Psoas muscle (tissue), 7 donors: ENCODE measurements at regions not wholly inside any gene's neighbourhood (a gene's known extent, or its start where the extent isn't known, plus 50 kb on each side); places are given as distances from the start of the nearest gene placed in this dataset.
"Not testable (repeated sequence)": the region's sequence is repeated elsewhere in the genome, so short reads cannot be mapped to it uniquely, and the experiment has no call there.

ENCODE experiments used
- ATAC-seq, 4 donors: fragments of 200-7000 bp; cut with Tn5 transposase; one replicate each; pipeline ENCODE4 v1.9.1; 2020; ENCODE audit warnings: moderate library complexity in 3 of 4, mild to moderate bottlenecking in 2 of 4
- DNase-seq, 2 donors: peaks; one replicate each; pipeline ENCODE4 v3.0.0-alpha.2; 2020
- H3K27ac ChIP-seq: fragments of 200-600 bp; one replicate; pipeline ENCODE4 v1.8.0; 2022
- H3K27me3 ChIP-seq, 3 donors: fragments of 200-600 bp in 1 of 3; one replicate each; pipeline versions ENCODE4 v1.6.1 to v1.8.0; 2013 to 2022; ENCODE audit warnings: low read length in 2 of 3, mild to moderate bottlenecking in 2 of 3, moderate library complexity in 1 of 3; ENCODE audit not compliant: insufficient read depth in 3 of 3
- H3K36me3 ChIP-seq, 2 donors: fragments of 200-600 bp in 1 of 2; one replicate each; pipeline versions ENCODE4 v1.6.1 to v1.8.0; 2013 to 2022; ENCODE audit warnings: low read depth in 1 of 2, mild to moderate bottlenecking in 1 of 2, moderate library complexity in 1 of 2; ENCODE audit not compliant: insufficient read depth in 1 of 2
- H3K4me1 ChIP-seq: fragments of 200-600 bp; one replicate; pipeline ENCODE4 v1.8.0; 2022
- H3K4me3 ChIP-seq: fragments of 200-600 bp; one replicate; pipeline ENCODE4 v1.8.0; 2022; ENCODE audit warnings: mild to moderate bottlenecking
- H3K9me3 ChIP-seq: fragments of 200-600 bp; one replicate; pipeline ENCODE4 v1.8.0; 2022
- WGBS, 3 donors: extraction: QIAGEN DNeasy Blood & Tissue Kit; methylation state at CpG; one replicate each; pipeline versions ENCODE4 v1.1.6 to v1.1.7; 2013; 5-methylcytosine and 5-hydroxymethylcytosine counted together
- intact Hi-C, 2 donors: fragments of 100-400 bp; cut with DNase I; formaldehyde crosslinking; loops; one replicate each; pipeline versions ENCODE4 v1.11.0 to v1.14.2; 2022
- TF ChIP-seq, protein P1 (sequence below): fragments of 200-600 bp; IDR thresholded peaks from one replicate; pipeline ENCODE4 v1.8.0; 2022; ENCODE audit warnings: antibody characterized with exemption
- donor health status: healthy with polysubstance abuse.
- donor health status: DM: no; HTN: no; CAD: no; lungs with moderate emphysema.
- donor health status: Bipolar disorder and iron deficiency.
- donor health status: healthy.
- donor health status: DM: yes; HTN: yes; CAD: no.
- donor health status: DM: no; HTN: no; CAD: no.
- donor health status: DM: yes; HTN: yes; CAD: no.

DNA sequence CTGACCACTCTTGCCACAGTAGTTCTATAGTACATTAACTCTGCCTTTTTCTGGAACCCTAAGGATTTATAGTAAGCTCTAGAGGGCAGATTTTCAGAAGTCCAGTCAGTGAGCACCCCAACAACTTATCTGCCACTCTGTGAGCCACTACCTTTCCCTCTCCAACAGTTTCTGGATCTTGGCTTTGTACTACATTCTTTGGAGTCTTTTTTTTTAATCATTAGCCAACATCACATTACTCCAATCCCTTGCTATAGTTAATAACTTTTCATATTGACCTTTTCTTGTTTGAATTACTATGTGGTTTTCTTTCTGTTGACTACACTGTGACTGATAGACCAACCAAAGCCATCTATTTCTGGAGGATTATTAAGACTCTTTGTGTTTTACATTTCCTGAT, 1596.7 kb upstream of the PRMT6 start:
- ATAC-seq: no peak
- H3K4me1 ChIP-seq: no peaks in the 10 kb centered on the region
- intact Hi-C loops: no loop called here
- no peaks in the 10 kb centered on the region for H3K27me3 ChIP-seq
- H3K4me3 ChIP-seq: no peak overlapping the region
- DNase-seq: no peak
- H3K27ac ChIP-seq: no peak overlapping the region
- no peaks in the 10 kb centered on the region for H3K36me3 ChIP-seq
- TF ChIP-seq, protein P1, sequence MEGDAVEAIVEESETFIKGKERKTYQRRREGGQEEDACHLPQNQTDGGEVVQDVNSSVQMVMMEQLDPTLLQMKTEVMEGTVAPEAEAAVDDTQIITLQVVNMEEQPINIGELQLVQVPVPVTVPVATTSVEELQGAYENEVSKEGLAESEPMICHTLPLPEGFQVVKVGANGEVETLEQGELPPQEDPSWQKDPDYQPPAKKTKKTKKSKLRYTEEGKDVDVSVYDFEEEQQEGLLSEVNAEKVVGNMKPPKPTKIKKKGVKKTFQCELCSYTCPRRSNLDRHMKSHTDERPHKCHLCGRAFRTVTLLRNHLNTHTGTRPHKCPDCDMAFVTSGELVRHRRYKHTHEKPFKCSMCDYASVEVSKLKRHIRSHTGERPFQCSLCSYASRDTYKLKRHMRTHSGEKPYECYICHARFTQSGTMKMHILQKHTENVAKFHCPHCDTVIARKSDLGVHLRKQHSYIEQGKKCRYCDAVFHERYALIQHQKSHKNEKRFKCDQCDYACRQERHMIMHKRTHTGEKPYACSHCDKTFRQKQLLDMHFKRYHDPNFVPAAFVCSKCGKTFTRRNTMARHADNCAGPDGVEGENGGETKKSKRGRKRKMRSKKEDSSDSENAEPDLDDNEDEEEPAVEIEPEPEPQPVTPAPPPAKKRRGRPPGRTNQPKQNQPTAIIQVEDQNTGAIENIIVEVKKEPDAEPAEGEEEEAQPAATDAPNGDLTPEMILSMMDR: no peak
- no peaks in the 10 kb centered on the region for H3K9me3 ChIP-seq

DNA sequence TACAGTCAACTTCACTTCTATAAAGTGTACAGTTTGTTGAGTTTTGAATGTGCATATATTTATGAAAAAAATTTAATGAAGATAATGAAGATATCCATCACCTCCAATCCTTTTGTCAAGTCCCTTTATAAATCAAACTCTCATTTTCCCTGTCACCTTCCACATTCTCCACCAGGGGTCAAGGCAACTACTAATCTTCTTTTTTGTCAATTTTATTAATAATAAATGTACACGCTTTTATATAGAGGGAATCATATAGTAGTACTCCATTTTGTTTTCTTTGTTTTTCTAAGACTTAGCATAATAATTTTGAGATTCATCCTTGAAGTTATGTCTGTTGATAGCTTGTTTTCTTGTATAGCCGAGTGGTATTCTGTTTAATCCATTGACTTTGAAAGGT, 1594.2 kb upstream of the PRMT6 start:
- intact Hi-C loops: no loop called here
- WGBS, 3 donors: 81 to 84% (median 82%) methylated on average over 2 of the region's 2 CpGs
- no peak for ATAC-seq

DNA sequence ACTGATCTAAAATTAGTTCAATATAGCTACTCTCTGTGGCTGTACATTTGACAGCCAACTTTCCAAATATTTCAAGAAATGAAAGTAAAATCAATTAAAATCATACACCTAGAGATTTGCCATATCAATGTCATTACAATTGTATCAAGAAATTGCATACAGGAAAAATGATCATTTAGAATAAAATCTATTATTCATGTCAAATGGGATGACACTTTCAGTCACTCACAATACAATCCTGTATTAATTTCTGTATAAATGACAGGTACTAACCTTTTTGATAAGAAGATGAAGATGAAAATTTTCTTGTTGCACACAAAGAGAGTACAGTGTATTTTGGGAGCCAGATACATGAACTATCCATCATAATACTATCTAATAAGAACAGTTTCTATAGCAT, 1588.9 kb upstream of the PRMT6 start:
- DNase-seq: no peak
- Histone ChIP-seq H3K27ac (no peak overlapping the region), H3K4me3 (no peak overlapping the region), H3K27me3 (no peaks in the 10 kb centered on the region), H3K9me3 (no peaks in the 10 kb centered on the region), H3K4me1 (no peaks in the 10 kb centered on the region), H3K36me3 (no peaks in the 10 kb centered on the region)
- intact Hi-C loops: no loop called here
- TF ChIP-seq, protein P1: no peak
- ATAC-seq: no peak

More for the DNA sequence above, 1594.2 kb upstream of the PRMT6 start:
- H3K4me3 ChIP-seq: no peak overlapping the region
- no peaks in the 10 kb centered on the region for H3K36me3 ChIP-seq
- no peaks in the 10 kb centered on the region for H3K27me3 ChIP-seq
- DNase-seq: no peak
- no peak overlapping the region for H3K27ac ChIP-seq
- H3K9me3 ChIP-seq: no peaks in the 10 kb centered on the region
- H3K4me1 ChIP-seq: no peaks in the 10 kb centered on the region
- TF ChIP-seq, protein P1: no peak

DNA sequence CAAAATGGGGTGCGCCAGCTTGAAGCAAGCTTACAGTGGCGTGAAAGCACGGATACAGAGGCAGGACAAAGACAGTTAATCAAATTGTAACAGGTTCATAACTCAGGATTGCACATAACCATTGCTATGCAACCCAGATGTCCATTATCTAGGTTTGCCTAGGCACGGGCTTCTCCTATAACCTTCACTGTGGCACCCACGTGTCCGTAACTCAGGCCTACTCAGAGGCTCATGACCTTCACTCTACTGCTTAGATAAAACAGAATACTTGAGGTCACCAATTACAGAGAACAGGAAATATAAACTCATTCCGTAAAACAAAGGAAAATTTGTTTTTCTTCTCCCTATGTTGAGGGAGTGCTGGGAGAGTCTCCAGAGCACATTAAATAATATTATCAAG, 1585.9 kb upstream of the PRMT6 start:
- H3K36me3 ChIP-seq, H3K4me3 ChIP-seq, H3K9me3 ChIP-seq, ATAC-seq, H3K4me1 ChIP-seq, H3K27ac ChIP-seq, H3K27me3 ChIP-seq, DNase-seq, intact Hi-C loops: not testable (repeated sequence)
- 71 to 80% (median 78%) methylated on average over 7 of the region's 7 CpGs for WGBS, 3 donors

DNA sequence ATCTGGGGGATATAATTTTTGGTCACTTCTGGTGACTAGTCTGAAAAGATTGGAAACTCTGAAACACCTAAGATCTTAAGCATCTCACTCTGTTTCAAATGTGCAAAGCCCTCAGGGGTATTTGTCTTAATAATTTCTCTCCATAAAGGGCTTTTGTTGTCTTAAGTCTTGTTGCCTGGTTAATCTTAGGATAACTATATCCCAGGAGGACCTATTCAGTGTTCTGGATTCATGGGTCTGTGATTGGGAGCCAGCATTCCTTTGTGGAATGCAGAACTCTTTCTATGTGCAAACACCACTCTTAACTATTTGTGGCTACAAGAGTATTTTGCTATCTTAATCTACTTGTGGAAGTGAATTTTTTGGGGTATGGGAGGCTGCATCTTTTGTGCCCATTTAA, 1573.0 kb upstream of the PRMT6 start:
- no peak overlapping the region for H3K27ac ChIP-seq
- no peaks in the 10 kb centered on the region for H3K36me3 ChIP-seq
- DNase-seq (no peak), ATAC-seq (no peak)
- TF ChIP-seq, protein P1: no peak
- no peak overlapping the region for H3K4me3 ChIP-seq
- H3K27me3 ChIP-seq: no peaks in the 10 kb centered on the region
- no peaks in the 10 kb centered on the region for H3K4me1 ChIP-seq
- intact Hi-C loops: no loop called here
- H3K9me3 ChIP-seq: no peaks in the 10 kb centered on the region
